ENCODE measurements at regions not wholly inside any gene's neighbourhood (a gene's known extent, or its start where the extent isn't known, plus 50 kb on each side); places are given as distances from the start of the nearest gene placed in this dataset.
A peak's percentile ranks its signal among the peaks of the same experiment; 100 is the strongest.
"Not testable (repeated sequence)": the region's sequence is repeated elsewhere in the genome, so short reads cannot be mapped to it uniquely, and the experiment has no call there.

DNA sequence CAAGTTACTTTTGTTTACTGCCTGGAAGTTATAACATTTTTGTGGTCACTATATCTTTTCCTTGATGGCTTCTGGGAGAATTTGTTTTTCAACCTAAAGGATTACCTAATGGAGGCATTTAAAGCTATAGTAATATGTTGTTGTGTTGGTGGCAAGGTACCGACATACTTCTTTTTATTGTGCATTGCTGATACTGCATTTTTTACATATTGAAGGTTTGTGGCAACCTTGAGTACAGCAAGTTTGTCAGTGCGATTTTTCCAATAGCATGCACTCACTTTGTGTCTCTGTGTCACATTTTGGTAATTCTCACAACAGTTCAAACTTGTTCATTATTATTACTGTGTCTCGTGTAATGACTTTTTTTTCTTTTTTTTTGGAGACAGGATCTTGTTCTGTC, 246.3 kb downstream of the LRRC70 start:
- POLR2A ChIA-PET = no interaction called here
- TF ChIP-seq, protein P1, sequence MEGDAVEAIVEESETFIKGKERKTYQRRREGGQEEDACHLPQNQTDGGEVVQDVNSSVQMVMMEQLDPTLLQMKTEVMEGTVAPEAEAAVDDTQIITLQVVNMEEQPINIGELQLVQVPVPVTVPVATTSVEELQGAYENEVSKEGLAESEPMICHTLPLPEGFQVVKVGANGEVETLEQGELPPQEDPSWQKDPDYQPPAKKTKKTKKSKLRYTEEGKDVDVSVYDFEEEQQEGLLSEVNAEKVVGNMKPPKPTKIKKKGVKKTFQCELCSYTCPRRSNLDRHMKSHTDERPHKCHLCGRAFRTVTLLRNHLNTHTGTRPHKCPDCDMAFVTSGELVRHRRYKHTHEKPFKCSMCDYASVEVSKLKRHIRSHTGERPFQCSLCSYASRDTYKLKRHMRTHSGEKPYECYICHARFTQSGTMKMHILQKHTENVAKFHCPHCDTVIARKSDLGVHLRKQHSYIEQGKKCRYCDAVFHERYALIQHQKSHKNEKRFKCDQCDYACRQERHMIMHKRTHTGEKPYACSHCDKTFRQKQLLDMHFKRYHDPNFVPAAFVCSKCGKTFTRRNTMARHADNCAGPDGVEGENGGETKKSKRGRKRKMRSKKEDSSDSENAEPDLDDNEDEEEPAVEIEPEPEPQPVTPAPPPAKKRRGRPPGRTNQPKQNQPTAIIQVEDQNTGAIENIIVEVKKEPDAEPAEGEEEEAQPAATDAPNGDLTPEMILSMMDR (IDR thresholded peaks at IDR 0.05; ENCODE audit: control extremely low read depth, extremely low read depth, low read depth, missing control alignments) = no peak
- CTCF ChIA-PET = no interaction called here
- no peak for DNase-seq (ENCODE audit: extremely low spot score)

DNA sequence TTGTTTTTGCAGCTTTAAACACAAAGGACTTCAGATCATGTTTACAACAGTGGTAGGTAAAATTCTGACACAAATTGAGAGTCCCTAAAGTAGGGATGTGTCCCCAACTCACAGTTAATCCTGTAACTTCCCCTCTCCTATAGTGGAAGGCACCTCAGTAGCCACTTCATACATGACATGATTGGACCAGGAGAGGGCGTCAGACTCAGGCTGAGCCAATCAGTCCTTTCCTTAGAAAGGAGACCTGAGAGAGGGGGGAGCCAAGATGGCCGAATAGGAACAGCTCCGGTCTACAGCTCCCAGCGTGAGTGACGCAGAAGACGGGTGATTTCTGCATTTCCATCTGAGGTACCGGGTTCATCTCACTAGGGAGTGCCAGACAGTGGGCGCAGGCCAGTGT, 238.4 kb downstream of the LRRC70 start:
- CTCF ChIA-PET; POLR2A ChIA-PET; DNase-seq (ENCODE audit: extremely low spot score): not testable (repeated sequence)

DNA sequence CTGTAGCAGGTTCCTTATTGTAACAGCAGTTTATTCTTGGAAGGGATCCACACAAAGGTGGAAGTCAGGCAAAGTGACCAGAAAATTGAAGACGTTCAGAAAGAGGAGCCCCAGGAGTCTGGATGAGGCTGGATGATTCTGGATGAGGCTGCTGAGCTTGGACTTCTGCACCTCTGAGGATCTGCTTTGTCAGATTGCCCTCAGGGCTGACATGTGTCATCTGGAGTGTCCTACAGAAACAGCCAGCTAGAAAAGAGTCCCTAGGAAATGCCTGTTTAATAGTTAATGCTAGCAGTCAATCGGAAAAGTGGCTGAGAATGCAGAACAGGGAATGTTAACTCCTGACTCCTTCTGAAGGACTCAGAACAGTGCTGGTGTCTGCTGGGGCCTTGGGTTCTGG, 236.4 kb downstream of the LRRC70 start:
- ChIA-PET POLR2A (no interaction called here), CTCF (no interaction called here)
- no peak for DNase-seq (ENCODE audit: extremely low spot score)
- TF ChIP-seq, protein P1 (IDR thresholded peaks at IDR 0.05; ENCODE audit: control extremely low read depth, extremely low read depth, low read depth, missing control alignments) = no peak

DNA sequence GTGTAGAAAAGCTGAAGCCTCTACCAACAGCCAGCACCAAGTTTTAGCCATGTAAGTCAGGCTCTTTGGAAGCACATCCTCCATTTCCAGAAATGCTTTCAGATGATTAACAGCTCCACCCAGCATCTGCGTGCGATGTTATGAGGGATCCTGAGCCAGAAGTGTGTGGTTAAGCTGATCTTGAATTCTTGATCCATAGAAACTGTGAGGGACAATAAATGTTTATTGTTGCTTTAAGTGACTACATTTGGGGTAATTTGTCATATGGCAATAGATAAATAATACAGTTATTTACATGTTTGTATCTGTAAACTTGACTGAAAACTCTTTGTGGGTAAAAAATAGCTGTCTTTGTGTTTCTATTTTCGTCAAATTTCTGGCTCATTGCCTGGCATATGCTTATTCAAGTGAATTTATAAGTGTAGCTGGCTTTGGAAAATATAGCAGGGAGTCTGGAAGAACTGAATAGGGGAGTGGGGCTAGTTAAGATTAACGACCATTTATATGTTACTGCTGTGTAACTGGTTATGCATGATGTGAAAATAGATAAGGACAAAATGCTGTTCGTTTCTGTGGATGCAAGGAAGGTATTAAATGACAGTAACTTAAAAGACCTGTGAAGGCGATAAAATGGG, 234.1 kb downstream of the LRRC70 start:
- ChIA-PET POLR2A (no interaction called here), CTCF (no interaction called here)
- TF ChIP-seq, protein P1 (IDR thresholded peaks at IDR 0.05; ENCODE audit: control extremely low read depth, extremely low read depth, low read depth, missing control alignments) = no peak
- no peak for DNase-seq (ENCODE audit: extremely low spot score)

DNA sequence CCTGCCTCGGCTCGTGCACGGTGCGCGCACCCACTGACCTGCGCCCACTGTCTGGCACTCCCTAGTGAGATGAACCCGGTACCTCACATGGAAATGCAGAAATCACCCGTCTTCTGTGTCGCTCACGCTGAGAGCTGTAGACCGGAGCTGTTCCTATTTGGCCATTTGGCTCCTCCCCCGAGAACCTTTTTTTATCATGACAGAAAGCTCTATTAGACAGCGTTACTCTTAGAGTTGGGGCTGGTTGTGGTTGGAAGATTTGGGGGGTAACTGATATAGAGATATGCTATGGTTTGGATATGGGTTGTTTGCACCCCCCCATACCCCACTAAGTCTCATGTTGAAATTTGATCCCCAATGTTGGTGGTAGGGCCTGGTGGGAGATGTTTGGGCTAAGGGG, 226.2 kb downstream of the LRRC70 start:
- CTCF ChIA-PET = interaction anchor here (1.5 kb wide), 1 partner anchor 25 kb away, joined by 4 read pairs; no protein-coding TSS in a partner anchor
- POLR2A ChIA-PET; DNase-seq (ENCODE audit: extremely low spot score): not testable (repeated sequence)

DNA sequence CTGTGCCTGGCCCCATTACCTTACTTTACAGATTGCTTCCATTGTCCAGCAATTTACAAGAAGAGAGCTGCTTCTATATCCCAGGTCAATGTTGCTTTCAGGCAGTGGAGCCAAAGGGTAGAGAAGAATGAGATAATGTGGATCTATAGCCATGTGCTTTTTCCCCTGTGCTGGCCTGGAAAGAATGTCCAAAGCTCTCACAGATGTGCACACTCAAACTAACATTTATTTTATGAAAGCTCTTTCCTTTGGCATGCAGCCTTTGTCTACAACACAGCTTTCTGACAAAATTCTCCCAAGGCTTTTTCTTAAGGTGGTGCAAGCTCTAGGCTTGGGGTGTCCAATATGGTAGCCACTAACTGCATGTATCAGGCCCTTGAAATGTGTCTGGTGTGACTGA, 217.3 kb downstream of the LRRC70 start:
- TF ChIP-seq, protein P1 (IDR thresholded peaks at IDR 0.05; ENCODE audit: control extremely low read depth, extremely low read depth, low read depth, missing control alignments) = no peak
- ChIA-PET CTCF (interaction anchor here (0.9 to 1.5 kb wide), 2 partner anchors 12 to 16 kb away, joined by 3 to 12 read pairs; no protein-coding TSS in a partner anchor), POLR2A (no interaction called here)
- no peak for DNase-seq (ENCODE audit: extremely low spot score)

DNA sequence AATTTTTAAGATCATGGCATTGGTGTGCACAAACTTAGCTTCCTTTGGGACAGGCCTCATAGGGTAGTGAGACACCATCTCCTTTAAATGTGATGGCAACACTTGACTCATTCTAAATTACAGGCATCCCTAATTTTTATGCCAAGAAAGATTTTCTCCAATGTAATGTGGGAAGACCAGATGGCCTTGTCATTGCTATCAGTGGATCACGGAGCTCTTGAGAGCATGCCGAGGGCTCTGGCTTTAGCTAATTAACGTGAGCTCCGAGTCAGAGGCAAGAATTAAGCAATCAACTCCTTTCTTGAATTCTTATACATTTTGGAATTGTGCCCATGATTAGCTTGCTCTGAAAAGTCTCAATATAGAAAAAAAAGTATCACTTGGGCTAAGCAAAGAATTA, 215.8 kb downstream of the LRRC70 start:
- TF ChIP-seq, protein P1 (IDR thresholded peaks at IDR 0.05; ENCODE audit: control extremely low read depth, extremely low read depth, low read depth, missing control alignments) = no peak
- DNase-seq (ENCODE audit: extremely low spot score) = no peak
- POLR2A ChIA-PET = no interaction called here
- CTCF ChIA-PET = interaction anchor here (1.3 kb wide), 1 partner anchor 9 kb away, joined by 5 read pairs; no protein-coding TSS in a partner anchor

DNA sequence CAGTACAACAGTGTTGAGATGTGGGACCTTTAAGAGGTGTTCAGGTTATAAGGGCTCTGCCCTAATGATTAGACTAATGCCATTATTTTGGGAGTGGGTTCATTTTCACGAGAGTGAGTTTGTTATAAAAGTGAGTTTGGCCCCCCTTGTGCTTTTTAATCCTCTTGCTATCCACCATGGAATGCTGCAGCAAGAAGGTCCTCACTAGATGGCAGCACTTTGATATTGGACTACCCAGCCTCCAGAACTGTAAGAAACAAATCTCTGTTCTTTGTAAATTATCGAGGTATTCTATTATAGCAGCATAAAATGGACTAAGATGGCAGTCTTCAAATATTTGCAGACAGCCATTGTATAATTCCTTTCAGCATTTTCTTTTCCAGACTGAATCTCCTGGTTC, 212.4 kb downstream of the LRRC70 start:
- TF ChIP-seq, protein P1 (IDR thresholded peaks at IDR 0.05; ENCODE audit: control extremely low read depth, extremely low read depth, low read depth, missing control alignments) = peak; percentile 24
- CTCF ChIA-PET = no interaction called here
- POLR2A ChIA-PET = no interaction called here
- no peak for DNase-seq (ENCODE audit: extremely low spot score)
